LoVo (cell line): ENCODE measurements at regions not wholly inside any gene's neighbourhood (a gene's known extent, or its start where the extent isn't known, plus 50 kb on each side); places are given as distances from the start of the nearest gene placed in this dataset.
"Not testable (repeated sequence)": the region's sequence is repeated elsewhere in the genome, so short reads cannot be mapped to it uniquely, and the experiment has no call there.

Experiments
- DNase-seq: peaks from one replicate; pipeline ENCODE4 v3.0.0-alpha.2; 2016; ENCODE audit warnings: low spot score

DNA sequence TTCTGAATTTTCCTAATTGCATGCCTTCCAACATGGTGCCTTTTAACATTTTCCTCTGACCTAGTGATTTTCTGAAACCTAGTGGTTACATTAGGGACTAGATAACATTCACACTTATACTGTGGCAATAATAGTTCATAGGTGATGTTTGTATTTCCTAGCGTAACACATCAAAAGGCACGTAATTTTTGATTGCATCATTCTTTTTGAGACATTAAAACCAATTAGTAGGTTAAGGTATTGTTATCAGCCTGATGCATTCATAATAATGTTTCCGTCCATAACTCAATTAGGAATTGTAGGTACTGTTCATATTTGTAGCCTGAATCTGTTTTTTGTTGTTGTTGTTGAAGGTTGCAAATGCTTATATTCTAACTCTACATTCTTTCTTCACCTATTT is 192.4 kb downstream of the ANXA1 start:
- no peak for DNase-seq

- DNase-seq = no peak
Measured at GRCh38 chr9:73347123-73347522, 195.5 kb downstream of the ANXA1 start.

GRCh38 chr9:73347720-73348119 is 196.1 kb downstream of the ANXA1 start:
- DNase-seq = no peak

DNA sequence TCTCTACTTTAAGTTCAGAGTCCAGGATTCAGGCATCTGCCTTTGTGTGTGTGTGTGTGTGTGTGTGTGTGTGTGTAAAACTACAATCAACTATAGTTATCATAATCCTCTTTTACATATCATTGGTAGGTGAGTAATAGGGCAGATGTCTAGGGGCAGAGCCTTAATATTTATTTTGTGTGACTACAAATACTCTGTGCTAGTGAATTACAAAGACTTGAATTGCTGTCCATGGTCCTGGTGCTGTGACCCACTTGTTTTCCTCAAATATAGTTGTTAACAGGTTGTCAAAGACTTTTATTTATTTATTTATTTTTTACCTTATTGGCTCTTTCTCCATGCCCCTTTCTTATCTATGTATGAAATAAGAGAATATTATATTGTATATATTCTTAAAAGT is 196.8 kb downstream of the ANXA1 start:
- DNase-seq = no peak

DNA sequence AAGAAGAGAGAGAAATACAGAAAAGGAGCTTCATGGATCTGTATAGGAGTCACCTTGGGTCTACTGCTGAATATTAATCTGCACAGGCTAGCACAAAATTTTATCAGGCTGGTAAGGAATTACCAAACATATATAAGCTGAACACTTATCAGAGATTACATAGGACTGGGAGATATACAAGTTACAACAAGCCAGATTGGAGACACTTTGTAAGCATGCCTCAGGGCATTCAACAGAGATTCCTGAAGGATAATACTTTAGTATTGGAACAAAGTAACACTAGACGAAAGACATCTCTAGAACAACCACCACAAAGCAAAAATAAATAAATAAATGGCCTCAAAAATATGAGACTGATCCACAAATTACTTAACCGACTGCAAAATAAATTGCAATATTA is 197.8 kb downstream of the ANXA1 start:
- DNase-seq = no peak

DNA sequence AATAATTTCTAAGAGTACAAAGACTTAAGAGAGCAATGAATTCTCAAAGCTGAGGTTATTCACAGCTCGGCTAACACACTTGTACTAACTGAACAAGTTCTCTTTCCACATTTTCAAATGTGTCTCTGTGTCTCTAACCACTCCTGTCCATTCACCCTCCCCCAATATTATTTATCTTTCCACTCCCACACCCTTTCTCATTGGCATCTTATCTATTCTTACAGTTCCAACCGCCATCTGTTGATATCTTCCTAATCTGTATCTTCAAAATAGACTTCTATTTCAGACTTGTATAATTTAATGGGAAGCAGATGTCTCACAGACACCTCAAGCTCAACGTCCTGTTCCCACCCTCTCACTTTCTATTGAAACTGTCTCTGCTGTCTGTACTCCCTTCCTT is 205.9 kb downstream of the ANXA1 start:
- DNase-seq = no peak

DNA sequence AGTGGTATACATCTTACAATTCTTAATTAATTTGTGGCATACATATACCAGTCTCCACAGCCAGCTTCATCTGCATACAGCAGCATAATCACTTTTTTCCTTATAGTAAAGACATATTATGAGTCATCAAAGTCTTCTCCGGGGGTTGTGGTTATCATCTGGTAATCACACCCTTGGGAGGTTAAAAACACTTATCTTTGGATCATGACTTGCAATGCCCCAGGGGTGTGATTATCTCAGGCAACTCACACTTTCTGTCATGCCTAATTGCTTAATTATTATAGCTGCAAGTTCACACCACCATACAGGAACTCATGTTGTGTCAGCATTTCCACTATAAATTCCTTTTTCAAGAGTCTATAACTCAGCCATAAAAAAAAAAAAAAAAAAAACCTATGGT is 218.4 kb downstream of the ANXA1 start:
- no peak for DNase-seq

- DNase-seq = no peak
Measured at GRCh38 chr9:73371801-73372200, 220.1 kb downstream of the ANXA1 start.

DNA sequence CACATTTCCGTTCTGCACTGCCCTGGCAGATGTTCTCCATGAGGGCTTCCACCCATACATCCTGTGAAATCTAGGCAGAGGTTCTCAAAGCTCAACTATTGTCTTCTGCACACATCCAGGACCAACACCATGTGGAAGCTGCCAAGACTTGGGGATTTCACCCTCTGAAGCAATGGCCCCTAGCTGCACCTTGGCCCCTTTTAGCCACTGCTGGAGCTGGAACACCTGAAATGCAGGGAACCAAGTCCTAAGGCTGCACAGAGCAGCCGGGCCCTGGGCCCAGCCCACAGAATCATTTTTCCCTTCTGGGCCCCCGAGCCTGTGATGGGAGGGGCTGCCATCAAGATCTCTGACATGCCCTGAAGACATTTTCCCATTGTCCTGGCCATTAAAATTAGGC is 228.7 kb downstream of the ANXA1 start:
- DNase-seq = no peak

DNA sequence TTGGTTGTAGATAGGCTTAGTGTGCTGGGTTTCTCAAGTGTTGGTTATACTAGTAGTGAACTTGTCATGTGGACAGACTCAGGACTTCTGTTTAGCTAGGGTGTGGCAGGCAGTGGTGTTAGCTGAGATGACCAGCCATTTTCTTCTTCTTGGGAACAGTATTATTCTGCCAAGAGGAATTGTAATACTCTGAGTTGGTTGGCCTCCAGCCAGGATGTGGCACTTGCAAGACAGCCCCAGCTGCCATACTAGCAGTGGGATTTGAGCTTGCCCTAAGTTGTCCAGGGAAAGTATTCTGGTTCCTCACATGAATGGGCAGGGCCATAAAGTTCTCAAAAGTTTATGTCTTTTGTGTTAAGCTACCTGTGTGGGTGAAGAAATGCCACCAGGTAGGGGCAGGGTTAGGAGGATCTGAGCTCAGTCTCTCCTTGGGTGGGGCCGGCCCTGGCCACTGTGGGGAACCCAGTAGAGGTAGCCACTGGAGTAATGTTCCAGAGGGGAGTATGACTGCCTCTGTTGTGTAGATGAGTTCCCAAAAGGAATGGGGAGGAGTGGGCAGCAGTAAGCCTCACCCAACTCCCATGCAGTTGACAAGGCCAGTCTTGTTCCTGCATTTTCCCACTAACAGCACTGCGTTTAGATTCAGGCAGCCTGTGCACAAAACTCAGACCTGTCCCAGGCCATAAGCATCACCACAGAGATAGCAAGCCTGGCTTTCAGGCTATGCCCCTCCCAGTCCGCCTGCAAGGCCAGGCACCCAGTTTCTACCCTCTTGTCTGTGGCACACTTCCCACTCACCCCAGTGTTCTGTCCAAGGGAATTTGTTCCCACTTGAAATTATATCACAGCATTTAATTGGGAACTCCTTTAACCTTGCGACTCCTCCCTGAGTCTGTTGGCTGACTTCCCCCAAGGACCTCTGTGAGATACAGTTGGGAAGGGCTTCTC is 250.7 kb downstream of the ANXA1 start:
- DNase-seq = no peak

GRCh38 chr9:73411494-73411893 is 259.8 kb downstream of the ANXA1 start:
- DNase-seq = no peak

DNA sequence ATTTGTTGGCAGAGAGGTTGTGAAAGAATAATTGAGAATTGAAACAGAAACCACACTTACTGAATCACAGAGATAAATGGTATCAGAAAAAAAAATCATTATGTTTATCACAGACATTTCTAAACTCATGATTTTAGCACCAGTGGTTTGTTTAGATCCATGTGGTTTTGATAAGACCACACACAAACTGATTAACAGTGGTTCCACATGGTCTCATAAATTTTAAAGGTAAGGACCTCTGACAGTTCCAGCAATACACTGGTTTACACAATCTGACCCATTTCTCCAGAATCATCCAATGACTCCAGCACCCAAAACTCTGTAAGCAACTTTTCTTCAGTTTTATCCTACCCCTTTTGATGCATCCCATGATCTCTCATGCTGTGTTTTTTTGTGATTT is 261.2 kb downstream of the ANXA1 start:
- no peak for DNase-seq

DNA sequence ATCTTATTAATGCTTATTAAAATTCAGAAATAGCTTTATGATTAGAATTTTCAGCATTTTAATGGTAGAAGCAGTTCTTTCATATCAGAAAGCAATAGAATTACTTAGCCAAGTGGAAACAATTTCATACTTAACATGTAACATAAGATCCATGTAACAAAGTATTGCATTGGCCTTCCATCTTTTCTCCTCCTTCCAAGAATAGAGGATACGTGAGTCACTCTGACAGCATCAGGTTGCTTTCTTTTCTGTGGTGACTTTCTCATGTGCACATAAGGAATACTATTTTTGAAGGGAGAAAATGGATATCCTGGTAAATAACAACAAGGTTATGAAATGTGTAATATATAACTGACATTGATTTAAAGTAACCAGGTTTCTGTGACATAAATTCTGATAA is 272.2 kb downstream of the ANXA1 start:
- no peak for DNase-seq

- DNase-seq = no peak
Measured at GRCh38 chr9:73426269-73426668, 274.6 kb downstream of the ANXA1 start.

- DNase-seq = no peak
Measured at GRCh38 chr9:73434826-73435225, 283.2 kb downstream of the ANXA1 start.

DNA sequence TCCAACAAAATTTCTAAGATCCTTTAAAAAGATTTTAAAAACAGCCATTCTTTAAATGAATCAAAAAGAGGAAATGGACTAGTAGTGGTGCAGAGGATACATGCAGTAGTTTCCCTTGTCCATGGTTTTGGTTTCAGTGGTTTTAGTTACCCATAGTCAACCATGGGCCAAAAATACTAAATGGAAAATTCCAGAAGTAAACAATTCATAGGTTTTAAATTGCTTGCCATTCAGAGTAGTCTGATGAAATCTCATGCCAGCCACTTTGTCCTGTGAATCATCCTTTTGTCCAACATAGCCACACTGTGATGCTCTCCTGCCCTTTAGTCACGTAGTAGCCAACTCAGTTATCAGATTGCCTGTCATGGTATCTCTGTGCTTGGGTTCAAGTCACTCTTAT is 286.1 kb downstream of the ANXA1 start:
- DNase-seq = no peak

DNA sequence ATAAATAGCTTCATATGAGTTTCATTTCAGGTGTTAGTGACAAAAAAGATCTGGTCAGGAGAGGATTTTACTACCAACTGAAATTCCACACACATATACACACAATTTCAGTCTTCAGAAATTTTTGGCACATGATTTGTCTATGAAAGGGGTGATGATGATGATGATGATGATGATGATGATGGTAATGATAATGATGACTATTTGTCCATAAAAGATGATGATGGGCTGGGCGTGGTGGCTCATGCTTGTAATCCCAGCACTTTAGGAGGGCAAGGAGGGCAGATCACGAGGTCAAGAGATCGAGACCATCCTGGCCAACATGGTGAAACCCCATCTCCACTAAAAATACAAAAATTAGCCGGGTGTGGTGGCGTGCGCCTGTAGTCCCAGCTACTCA is 288.2 kb downstream of the ANXA1 start:
- not testable (repeated sequence) for DNase-seq

- DNase-seq = no peak
Measured at GRCh38 chr9:73441223-73441622, 289.6 kb downstream of the ANXA1 start.

DNA sequence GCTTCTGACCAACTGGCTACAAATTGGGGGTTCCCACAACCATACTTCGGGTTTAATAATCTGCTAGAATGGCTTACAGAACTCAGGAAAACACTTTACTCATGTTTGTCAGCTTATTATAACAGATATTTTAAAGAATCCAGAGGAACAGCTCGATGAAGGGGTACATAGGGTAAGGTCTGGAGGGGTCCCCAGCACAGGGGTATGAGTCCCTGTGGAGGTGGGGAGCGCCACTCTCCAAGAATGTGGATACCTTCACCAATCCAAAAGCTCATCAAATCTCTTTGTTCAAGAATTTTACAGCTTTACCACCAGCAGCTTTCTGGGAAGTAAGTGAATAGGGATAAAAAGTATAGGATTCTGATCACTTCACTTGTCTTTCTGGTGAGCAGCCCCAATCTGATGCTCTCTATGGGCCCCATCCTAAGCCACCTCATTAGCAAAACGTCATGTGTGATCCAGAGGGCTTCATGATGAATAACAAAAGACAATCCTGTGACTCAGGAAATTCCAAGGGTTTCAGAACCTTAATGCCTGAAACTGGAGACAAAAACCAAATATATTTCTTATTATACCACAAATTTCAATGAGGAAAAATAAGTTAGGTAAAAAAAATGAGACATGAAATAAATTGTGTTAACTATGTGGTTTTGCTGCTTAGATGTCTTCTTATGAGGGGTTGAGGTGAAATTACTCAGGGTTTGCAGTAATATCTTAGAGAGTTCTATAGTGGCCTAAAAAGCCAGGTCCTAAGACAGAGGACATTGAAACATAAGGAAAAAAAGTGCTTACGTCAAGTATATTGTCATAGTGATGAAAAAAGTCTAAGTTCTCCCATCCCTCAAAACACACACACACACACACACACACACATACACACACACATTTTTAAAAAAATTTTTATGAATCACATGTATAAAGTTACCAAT is 290.5 kb downstream of the ANXA1 start:
- no peak for DNase-seq

DNA sequence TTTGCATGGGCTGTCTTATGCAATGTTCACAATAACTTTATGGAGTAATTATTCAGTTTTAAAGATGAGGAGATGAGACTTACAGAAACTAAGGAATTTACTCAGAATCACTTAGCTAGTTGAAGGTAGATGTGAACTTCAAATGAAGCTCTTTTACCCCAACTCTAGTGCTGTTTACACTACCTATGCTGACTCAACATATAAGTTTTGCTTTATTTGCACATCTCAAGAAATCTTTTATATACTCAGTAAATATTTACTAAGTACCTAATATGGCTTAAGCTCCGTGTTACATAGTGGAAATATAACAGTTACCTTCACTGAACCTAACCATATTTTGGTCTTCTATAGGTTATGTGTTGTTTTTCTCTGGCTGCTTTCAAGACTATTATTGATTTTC is 293.2 kb downstream of the ANXA1 start:
- no peak for DNase-seq

- DNase-seq = not testable (repeated sequence)
Measured at GRCh38 chr9:73445384-73445783, 293.7 kb downstream of the ANXA1 start.

DNA sequence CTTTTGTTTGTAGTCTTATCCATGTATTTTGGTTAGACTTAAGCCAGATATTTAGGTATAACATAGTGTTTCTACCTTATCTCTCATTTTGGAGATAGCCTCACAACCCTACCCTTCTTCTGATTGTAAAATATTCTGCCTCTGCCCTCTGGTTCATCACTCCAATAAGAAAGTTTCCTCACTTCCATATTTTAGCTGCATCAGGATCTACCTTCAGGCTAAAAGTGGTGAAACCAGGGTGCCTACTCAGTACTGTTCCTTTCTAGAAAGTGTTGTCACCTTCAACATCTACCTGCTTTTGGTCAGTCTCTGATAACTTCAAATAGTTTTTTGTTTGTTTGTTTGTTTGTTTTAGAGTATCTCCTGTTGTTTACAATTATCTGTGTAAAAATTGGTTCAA is 294.6 kb downstream of the ANXA1 start:
- no peak for DNase-seq

DNA sequence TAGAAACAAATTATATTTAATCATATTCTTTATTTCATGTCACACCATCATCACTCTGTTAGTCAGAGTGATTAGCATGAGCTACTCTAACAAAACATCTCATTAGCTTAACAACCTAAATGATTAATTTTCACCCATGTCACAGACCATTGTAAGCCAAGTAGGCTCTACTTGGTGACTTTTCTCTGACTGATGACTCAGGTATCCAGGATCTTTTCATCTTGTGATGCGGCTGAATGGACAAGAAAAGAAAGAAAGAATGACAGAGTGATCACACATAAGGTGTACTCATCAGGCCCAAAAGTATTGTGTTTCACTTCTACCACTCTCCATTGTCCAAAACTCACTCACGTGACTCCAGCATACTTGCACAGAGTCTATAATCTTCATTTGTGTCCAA is 299.3 kb downstream of the ANXA1 start:
- no peak for DNase-seq
